ENCODE measurements at regions not wholly inside any gene's neighbourhood (a gene's known extent, or its start where the extent isn't known, plus 50 kb on each side); places are given as distances from the start of the nearest gene placed in this dataset.

DNA sequence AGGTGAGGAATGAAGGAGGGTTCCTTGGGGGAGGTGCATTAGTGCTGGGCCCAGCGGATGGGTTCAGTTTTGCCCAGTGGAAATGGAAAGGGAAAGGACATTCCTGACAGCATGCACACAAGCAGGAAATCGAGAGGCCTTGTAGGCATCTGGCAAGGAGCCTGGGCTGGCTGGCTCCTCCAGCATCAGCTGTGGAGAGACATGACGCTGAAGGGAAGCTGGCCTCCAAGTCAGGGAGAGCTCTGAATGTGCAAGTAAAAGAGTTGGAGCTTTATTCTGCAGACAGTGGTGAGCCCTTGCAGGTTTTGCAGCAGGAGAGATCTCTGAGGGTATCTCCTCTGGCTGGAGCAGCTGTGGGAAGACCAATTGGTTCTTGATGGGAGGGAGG lies 154.3 kb downstream of the MRPL14 start:
- TF ChIP-seq CTCF (IDR thresholded peaks at IDR 0.05) (no peak), POLR2A (IDR thresholded peaks at IDR 0.05) (no peak)
- 26 to 41% methylated on average over 3 of the region's 3 CpGs for WGBS, 2 donors
- intact Hi-C loops (cut with DNase I; ENCODE audit: low total_unique reads), result no loop called here
- H3K27me3 ChIP-seq, result no peaks in the 10 kb centered on the region
- H3K4me1 ChIP-seq, result peaks cover 4% of the 10 kb centered on the region
- H3K9me3 ChIP-seq, result no peaks in the 10 kb centered on the region
- H3K4me3 ChIP-seq, result no peak overlapping the region
- no peak overlapping the region for H3K27ac ChIP-seq
- H3K36me3 ChIP-seq (ENCODE audit: low read depth, missing control alignments), result no peaks in the 10 kb centered on the region
- peak; percentile 80 for DNase-seq

DNA sequence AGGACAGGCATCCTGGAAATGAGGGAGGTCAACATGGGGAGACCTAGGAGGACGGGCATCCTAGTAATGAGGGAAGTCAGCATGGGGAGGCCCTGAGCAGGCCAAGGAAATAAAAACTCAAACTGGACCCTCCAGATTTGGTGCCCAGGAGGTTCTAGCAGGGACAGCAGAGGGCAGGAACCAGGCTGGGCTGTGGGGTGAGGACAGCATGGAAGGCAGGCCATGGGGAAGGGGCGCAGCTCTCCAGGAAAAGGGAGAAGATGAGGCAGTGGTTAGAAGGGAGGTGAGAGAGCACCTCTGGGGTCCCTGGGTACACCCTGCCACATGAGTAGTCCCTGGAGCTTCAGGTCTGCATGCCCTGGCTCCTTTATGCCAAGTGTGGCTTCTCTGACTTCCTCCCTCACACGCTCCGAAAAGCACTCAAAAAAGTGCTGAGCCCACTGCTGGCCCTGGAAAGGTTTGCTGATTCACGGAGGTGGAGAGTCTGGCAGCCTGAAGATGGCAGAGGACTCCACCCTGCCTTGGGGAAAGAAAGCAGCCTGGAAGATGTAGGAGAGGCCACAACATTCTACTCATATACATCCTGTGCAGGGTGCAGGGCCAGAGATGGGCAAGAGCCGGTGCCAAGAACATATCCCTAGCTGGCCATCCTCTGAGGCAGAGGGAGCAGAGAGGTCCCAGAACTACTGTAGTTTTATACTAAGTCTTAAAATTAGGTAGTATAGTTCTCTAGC lies 154.9 kb downstream of the MRPL14 start:
- TF ChIP-seq CTCF (IDR thresholded peaks at IDR 0.05) (no peak), POLR2A (IDR thresholded peaks at IDR 0.05) (no peak)
- 68 to 80% methylated on average over 6 of the region's 6 CpGs for WGBS, 2 donors
- Histone ChIP-seq H3K4me1 (peaks cover 4% of the 10 kb centered on the region), H3K9me3 (no peaks in the 10 kb centered on the region), H3K27me3 (no peaks in the 10 kb centered on the region), H3K4me3 (no peak overlapping the region), H3K27ac (no peak overlapping the region), H3K36me3 (ENCODE audit: low read depth, missing control alignments) (no peaks in the 10 kb centered on the region)
- no peak for DNase-seq
- intact Hi-C loops (cut with DNase I; ENCODE audit: low total_unique reads), result no loop called here

DNA sequence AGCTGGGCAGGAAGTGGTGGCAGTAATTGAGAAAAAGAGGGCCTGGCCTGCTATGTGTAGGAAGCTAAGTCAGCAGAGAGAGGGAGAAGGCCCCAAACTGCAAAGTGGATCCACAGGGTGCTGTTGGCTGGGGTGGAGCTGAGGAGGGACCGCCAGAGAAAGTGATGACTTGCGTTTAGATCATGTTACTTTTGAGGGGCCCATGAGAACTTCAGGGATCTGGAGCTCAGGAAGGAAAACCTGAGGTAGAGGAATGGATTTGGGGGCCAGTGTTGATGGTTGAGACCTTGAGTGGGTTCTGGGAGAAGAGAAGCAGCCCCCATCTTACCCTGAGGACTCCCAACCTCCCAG lies 155.5 kb downstream of the MRPL14 start:
- Histone ChIP-seq H3K9me3 (no peaks in the 10 kb centered on the region), H3K4me1 (peaks cover 4% of the 10 kb centered on the region), H3K27ac (no peak overlapping the region), H3K4me3 (no peak overlapping the region), H3K27me3 (no peaks in the 10 kb centered on the region), H3K36me3 (ENCODE audit: low read depth, missing control alignments) (no peaks in the 10 kb centered on the region)
- intact Hi-C loops (cut with DNase I; ENCODE audit: low total_unique reads), result no loop called here
- 66 to 88% methylated on average over 2 of the region's 2 CpGs for WGBS, 2 donors
- TF ChIP-seq CTCF (IDR thresholded peaks at IDR 0.05), result no peak
- no peak for TF ChIP-seq POLR2A (IDR thresholded peaks at IDR 0.05)
- no peak for DNase-seq

DNA sequence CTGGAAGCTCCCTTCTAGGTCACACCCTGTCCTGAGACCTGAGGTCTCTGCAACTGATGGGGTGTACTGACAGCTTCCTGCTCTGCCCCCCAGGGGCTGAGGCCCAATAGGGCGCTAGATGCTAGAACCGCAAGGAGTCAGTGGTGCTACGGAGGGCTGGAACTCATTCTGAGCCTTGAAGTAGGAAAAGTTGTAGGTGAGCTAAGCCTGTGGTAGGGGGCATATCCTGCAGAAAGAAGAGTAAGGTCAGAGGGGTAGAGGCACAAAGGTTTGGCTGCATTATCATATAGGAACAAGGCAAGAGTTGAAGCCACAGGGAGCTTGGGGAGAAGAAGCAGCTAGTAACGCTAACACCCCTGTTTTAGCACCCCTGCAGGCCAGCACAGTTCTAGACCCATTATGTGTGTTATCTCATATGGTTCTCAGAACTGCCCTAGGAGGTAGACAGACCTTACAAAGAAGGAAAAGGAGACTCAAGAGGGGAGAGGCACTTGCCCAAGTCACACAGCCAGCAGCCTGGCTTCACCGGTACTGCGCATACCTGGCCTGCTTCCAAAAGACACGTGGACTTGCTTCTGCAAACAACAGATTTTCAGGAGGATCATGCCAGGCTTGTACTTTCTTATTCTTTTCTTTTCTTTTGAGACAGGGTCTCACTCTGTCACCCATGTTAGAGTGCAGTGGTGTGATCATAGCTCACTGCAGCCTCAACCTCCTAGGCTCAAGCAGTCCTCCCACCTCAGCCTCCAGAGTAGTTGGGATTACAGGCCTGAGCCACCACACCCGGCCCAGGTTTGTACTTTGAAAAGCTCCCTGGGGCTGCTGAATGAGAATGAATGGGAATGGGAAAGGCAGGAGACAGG lies 156.1 kb downstream of the MRPL14 start:
- Histone ChIP-seq H3K9me3 (no peaks in the 10 kb centered on the region), H3K4me1 (peaks cover 4% of the 10 kb centered on the region), H3K27me3 (no peaks in the 10 kb centered on the region), H3K4me3 (no peak overlapping the region), H3K36me3 (ENCODE audit: low read depth, missing control alignments) (no peaks in the 10 kb centered on the region), H3K27ac (no peak overlapping the region)
- TF ChIP-seq POLR2A (IDR thresholded peaks at IDR 0.05) (no peak), CTCF (IDR thresholded peaks at IDR 0.05) (no peak)
- 74 to 92% methylated on average over 8 of the region's 8 CpGs for WGBS, 2 donors
- no peak for DNase-seq
- intact Hi-C loops (cut with DNase I; ENCODE audit: low total_unique reads), result no loop called here
